Ovary (tissue), 7 donors: ENCODE measurements at regions not wholly inside any gene's neighbourhood (a gene's known extent, or its start where the extent isn't known, plus 50 kb on each side); places are given as distances from the start of the nearest gene placed in this dataset.

Source experiments
- DNase-seq, 5 donors: peaks; one replicate each; pipeline ENCODE4 v3.0.0-alpha.2; 2019 to 2020
- H3K27ac ChIP-seq, 2 donors: fragments of 200-600 bp; one replicate each; pipeline versions ENCODE4 v1.5.1 to v1.8.0; 2019 to 2022
- H3K27me3 ChIP-seq: fragments of 200-600 bp; one replicate; pipeline ENCODE4 v1.8.0; 2022
- H3K36me3 ChIP-seq: fragments of 200-600 bp; sonication (generic); one replicate; pipeline ENCODE4 v1.5.1; 2019
- H3K4me1 ChIP-seq: one replicate; pipeline ENCODE4 v1.8.1; 2013; ENCODE audit warnings: mild to moderate bottlenecking, moderate library complexity; ENCODE audit not compliant: insufficient read depth
- H3K4me3 ChIP-seq: fragments of 200-600 bp; sonication (generic); one replicate; pipeline ENCODE4 v1.5.1; 2017
- H3K9me3 ChIP-seq, 2 donors: fragments of 200-600 bp in 1 of 2; sonication (generic) in 1 of 2; one replicate each; pipeline versions ENCODE4 v1.5.1 to v1.8.1; 2013 to 2019; ENCODE audit warnings: mild to moderate bottlenecking in 1 of 2, moderate library complexity in 1 of 2
- CTCF ChIP-seq, 3 donors: fragments of 450-650 bp in 2 of 3; fragments of 200-600 bp in 1 of 3; IDR thresholded peaks; one replicate each; pipeline versions ENCODE4 v1.5.1 to v1.8.0; 2016 to 2022; ENCODE audit warnings: antibody characterized with exemption in 3 of 3, mild to moderate bottlenecking in 1 of 3
- EP300 ChIP-seq: sonication (generic); formaldehyde crosslinking; IDR thresholded peaks from one replicate; pipeline ENCODE4 v1.6.1; 2017; ENCODE audit warnings: antibody characterized with exemption
- POLR2A ChIP-seq: fragments of 450-650 bp; IDR thresholded peaks from one replicate; pipeline ENCODE4 v1.6.1; 2017; ENCODE audit warnings: antibody characterized with exemption, mild to moderate bottlenecking, moderate library complexity
- WGBS, 3 donors: extraction: QIAGEN DNeasy Blood & Tissue Kit in 1 of 3; methylation state at CpG; one replicate each; pipeline versions ENCODE4 v1.1.5 to v1.1.7; 2013 to 2017; 5-methylcytosine and 5-hydroxymethylcytosine counted together
- intact Hi-C, 4 donors: fragments of 100-400 bp; cut with DNase I; formaldehyde crosslinking; loops; one replicate each; pipeline versions ENCODE4 v1.11.0 to v1.15.1; 2022 to 2023
- donor health status: DM: no; HTN: no; CAD: no; lungs with moderate emphysema.
- donor health status: DM: no; HTN: no; CAD: no.
- donor health status: Bipolar disorder and iron deficiency.
- donor health status: DM: no; HTN: no; CAD: no.
- donor health status: DM: yes; HTN: yes; CAD: no.

- Histone ChIP-seq H3K4me3 (no peak overlapping the region), H3K36me3 (no peaks in the 10 kb centered on the region), H3K27me3 (no peaks in the 10 kb centered on the region), H3K4me1 (no peaks in the 10 kb centered on the region), H3K27ac (no peak overlapping the region), H3K9me3 (no peaks in the 10 kb centered on the region)
- DNase-seq: no peak
- intact Hi-C loops: no loop called here
- 78 to 94% (median 87%) methylated on average over 1 of the region's 1 CpG for WGBS, 3 donors
- no peak for TF ChIP-seq POLR2A
- TF ChIP-seq EP300: no peak
- TF ChIP-seq CTCF (IDR thresholded peaks at IDR 0.05): no peak
These were observed 335.9 kb downstream of the ATP23 start for GRCh38 chr12:58277231-58277630.

- TF ChIP-seq POLR2A (no peak), CTCF (IDR thresholded peaks at IDR 0.05) (no peak), EP300 (no peak)
- H3K9me3 ChIP-seq: no peaks in the 10 kb centered on the region
- no peaks in the 10 kb centered on the region for H3K27me3 ChIP-seq
- WGBS, 3 donors: 5 to 22% (median 5%) methylated on average over 1 of the region's 1 CpG
- intact Hi-C loops: no loop called here
- no peak overlapping the region for H3K4me3 ChIP-seq
- H3K27ac ChIP-seq: no peak overlapping the region
- DNase-seq: no peak
- H3K36me3 ChIP-seq: no peaks in the 10 kb centered on the region
- H3K4me1 ChIP-seq: no peaks in the 10 kb centered on the region
These were observed 342.2 kb downstream of the ATP23 start for GRCh38 chr12:58283553-58283952.

GRCh38 chr12:58285551-58285950 is 344.2 kb downstream of the ATP23 start:
- no peaks in the 10 kb centered on the region for H3K4me1 ChIP-seq
- no peak overlapping the region for H3K4me3 ChIP-seq
- TF ChIP-seq POLR2A: no peak
- no peak for TF ChIP-seq EP300
- TF ChIP-seq CTCF (IDR thresholded peaks at IDR 0.05): no peak
- no peak for DNase-seq
- no peaks in the 10 kb centered on the region for H3K27me3 ChIP-seq
- H3K9me3 ChIP-seq: no peaks in the 10 kb centered on the region
- intact Hi-C loops: no loop called here
- no peaks in the 10 kb centered on the region for H3K36me3 ChIP-seq
- WGBS, 3 donors: 53 to 71% (median 58%) methylated on average over 5 of the region's 5 CpGs
- H3K27ac ChIP-seq: no peak overlapping the region

GRCh38 chr12:58286353-58286752 is 345.0 kb downstream of the ATP23 start:
- H3K9me3 ChIP-seq: no peaks in the 10 kb centered on the region
- intact Hi-C loops: no loop called here
- TF ChIP-seq POLR2A: no peak
- no peak for TF ChIP-seq EP300
- no peak for TF ChIP-seq CTCF (IDR thresholded peaks at IDR 0.05)
- DNase-seq: no peak
- H3K36me3 ChIP-seq: no peaks in the 10 kb centered on the region
- no peaks in the 10 kb centered on the region for H3K27me3 ChIP-seq
- H3K4me1 ChIP-seq: no peaks in the 10 kb centered on the region
- H3K4me3 ChIP-seq: no peak overlapping the region
- no peak overlapping the region for H3K27ac ChIP-seq

GRCh38 chr12:58288190-58288589 is 346.8 kb downstream of the ATP23 start:
- Histone ChIP-seq H3K27me3 (no peaks in the 10 kb centered on the region), H3K4me3 (no peak overlapping the region), H3K36me3 (no peaks in the 10 kb centered on the region), H3K27ac (no peak overlapping the region), H3K4me1 (no peaks in the 10 kb centered on the region), H3K9me3 (no peaks in the 10 kb centered on the region)
- TF ChIP-seq CTCF (IDR thresholded peaks at IDR 0.05) (no peak), EP300 (no peak), POLR2A (no peak)
- intact Hi-C loops: no loop called here
- 47 to 48% (median 48%) methylated on average over 6 of the region's 6 CpGs for WGBS, 3 donors
- DNase-seq: no peak
